Urothelium cell line (cell line): ENCODE measurements at regions not wholly inside any gene's neighbourhood (a gene's known extent, or its start where the extent isn't known, plus 50 kb on each side); places are given as distances from the start of the nearest gene placed in this dataset.
"Not testable (repeated sequence)": the region's sequence is repeated elsewhere in the genome, so short reads cannot be mapped to it uniquely, and the experiment has no call there.

Experiments
- DNase-seq: peaks from one replicate; pipeline ENCODE4 v3.0.0; 2011; ENCODE audit warnings: low spot score, mixed read lengths
- FAIRE-seq: peaks from 2 replicates; lab custom pipeline; 2011; peaks lifted over from hg19 to GRCh38; lab: Jason Lieb, UNC

DNA sequence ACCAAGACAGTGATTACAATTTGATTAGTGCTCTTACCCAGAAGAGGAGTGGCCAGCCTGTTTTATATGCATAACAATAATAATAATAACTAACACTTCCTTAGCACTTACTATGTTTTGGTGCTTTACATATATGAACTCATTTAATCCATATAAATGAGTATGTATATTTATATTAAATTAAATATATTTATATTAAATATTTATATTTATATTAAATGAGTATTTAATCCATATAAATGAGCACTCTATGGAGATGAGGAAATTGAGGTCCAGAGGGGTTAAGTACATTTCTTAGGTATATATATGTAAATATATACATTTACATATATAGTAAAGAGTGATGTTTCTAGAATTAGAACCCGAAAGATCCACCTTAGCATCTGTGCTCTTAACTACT lies 673.9 kb upstream of the ACVR2A start:
- no peak for FAIRE-seq
- no peak for DNase-seq

DNA sequence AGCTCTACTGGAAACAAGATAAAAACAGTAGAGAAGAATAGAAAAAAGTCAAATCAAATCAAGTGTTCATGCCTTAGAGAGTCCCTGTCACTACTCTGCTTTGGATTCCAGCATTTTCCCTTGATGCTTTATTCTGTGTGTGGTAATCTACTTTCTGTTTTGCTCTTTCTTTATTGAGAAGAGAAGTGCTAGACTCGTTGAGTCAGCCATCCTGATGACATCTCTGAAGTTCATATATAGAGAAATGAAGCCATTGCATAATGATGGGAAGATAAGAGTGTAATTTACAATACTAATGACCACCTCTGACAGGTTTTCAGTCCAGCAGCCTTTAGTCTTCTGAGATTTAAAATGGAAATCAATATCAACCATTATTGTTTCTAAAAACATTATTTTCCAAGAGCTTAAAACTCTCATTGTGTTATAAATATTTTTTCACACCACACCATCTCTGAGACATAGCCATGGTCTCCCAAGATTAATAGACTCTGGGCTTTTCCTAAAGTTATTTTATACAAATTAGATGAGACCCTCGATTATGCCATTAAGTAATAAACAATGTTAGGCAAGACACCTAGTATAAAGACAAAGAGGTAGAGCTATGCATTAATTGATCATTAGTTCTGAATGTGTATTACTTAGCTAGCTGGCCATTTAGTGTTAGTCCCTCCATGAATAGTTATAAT lies 679.0 kb upstream of the ACVR2A start:
- DNase-seq (no peak), FAIRE-seq (no peak)

DNA sequence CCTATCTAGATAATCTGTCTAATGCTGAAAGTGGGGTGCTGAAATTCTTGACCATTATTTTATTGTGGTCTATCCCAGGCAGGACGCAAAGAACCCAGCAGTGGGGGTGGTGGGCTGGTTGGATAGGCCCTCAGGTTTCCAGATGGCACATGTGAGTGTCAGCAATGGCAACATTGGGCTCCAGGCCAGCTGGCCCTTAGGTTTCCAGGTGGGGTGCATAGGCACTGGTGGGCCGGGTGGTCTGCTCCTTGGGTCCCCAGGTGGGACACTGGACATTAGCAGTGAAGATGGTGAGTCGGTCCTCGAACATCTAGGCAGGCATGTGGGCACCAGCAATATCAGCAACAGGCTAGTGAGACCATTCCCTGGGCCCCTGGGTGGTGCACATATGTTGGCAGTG lies 680.3 kb upstream of the ACVR2A start:
- no peak for DNase-seq
- no peak for FAIRE-seq

DNA sequence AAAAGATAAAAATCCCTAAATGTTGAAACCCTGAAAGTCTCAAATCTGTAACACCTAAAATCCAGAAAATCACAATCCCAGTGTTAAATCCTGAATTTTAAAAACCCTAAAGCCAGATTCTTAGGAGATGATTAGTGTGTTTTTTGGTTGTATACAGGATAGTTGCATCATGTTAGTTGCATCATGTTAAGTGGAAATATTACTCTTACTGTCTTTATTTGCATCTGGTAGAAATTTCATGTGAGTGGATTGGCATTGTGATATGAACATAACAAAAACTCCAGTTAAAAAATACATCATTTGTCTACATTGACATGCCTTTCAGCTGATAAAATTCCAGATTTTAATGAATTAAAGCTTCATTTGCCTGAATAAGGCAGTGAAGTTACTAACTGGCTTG lies 683.1 kb upstream of the ACVR2A start:
- DNase-seq (no peak), FAIRE-seq (no peak)

DNA sequence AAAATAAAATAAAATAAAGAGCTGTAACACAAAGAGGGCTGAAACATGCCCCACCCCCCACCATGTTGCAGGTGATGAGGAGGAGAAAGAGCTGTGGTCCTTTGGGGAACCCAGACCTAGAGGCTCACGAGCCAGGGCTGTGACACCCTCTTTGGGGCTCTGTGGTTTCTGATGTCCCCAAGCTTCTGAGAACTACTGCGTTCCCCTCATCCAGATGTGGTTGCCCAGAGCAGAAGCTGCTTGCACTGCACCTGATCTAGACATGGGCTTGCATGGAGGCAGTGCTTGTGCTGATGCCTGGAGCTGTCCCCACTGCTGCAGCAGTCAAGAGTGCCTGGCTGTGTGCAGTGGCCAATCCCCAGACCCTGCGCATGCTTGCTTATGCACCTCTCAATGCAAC lies 687.9 kb upstream of the ACVR2A start:
- FAIRE-seq (no peak), DNase-seq (no peak)

DNA sequence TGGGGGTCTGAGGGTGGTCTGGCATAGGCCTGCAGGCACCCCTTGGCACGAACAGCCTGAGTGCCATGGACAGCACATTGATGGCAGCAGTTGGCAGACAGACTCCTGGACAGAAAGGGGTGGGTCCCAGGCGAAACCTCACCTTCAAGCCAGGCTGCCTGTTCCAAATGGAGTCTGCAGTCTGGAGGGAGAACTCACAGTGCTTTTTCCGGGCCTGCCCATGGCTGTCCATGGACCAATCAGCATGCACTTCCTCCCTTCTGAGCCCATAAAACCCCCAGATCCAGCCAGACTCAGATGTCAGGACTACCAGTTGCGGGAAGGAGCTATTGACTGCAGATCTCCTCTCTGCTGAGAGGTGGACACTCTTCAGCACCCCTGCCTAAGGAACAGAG lies 694.6 kb upstream of the ACVR2A start:
- FAIRE-seq (no peak), DNase-seq (no peak)

DNA sequence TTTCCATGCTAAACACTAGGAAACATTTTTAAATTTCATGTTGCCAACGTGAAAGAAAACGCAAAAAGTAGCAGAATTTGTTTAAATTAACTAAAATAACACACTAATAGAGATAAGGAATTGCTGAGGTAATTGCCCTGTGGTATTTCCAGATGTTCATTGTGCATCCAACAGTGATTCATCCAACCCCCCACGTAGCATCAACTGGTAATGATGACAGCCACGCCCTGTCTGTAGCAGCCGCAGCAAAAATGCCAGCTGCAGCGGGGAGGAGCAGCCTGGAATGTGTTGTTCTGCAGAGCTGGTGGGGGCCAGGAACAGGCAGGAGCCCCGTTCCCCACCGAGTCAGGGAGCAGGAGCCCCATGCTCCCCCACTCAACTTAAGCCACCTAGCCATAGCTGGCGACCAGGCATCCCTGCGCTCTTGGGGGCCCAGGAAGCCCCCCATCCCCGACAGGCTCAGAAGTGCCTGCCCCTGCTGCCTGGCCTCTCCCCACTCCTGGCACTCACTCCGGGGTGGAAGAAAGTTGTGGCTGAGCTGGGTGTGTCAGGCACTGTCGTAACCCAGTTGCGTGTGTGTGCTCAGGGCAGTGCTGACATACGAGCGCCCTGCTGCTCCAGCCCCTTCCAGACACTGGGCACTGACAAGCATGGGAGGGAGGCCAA lies 695.1 kb upstream of the ACVR2A start:
- DNase-seq (peak; percentile 82), FAIRE-seq (peak; percentile 81)

DNA sequence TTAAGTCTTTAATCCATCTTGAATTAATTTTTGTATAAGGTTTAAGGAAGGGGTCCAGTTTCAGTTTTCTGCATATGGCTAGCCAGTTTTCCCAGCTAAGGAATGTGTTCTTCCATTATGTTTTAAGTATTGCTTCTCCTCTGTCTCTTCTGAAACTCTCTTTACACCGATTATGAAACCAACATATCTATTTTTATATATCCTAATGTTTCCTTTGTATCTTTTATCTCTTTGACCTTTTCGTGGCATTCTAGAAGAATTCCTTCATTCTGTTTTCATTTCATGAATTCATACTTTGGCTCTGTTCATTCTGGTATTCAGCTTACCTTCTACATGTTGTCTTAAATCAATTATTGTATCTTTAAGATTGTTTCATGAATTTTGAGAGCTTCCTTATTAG lies 697.0 kb upstream of the ACVR2A start:
- no peak for FAIRE-seq
- no peak for DNase-seq

DNA sequence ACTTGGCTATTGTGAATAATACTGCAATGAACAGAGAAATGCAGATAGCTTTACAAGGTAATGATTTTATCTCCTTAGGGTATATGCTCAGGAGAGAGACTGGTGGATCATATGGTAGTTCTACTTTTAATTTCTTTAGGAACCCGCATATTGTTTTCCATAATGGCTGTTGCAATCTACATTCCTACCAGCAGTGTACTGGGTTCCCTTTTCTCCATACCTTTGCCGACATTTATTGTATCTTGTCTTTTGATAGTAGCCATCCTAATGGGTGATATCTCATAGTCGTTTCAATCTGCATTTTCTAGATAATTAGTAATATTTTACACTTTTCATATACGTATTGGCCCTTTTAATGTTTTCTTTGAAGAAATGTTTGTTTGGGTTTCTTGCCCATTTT lies 702.9 kb upstream of the ACVR2A start:
- FAIRE-seq (no peak), DNase-seq (no peak)

DNA sequence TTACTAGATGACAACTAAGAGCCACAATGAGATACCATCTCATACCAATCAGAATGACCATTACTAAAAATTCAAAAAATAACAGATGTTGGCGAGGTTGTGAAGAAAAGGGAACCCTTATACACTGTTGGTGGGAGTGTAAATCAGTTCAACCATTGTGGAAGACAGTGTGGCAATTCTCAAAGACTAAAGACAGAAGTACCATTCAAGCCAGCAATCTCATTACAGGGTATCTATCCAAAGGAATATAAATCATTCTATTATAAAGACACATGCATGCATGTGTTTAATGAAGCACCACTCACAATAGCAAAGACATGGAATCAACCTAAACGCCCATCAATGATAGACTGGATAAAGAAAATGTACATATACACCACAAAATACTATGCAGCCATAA lies 705.1 kb upstream of the ACVR2A start:
- not testable (repeated sequence) for DNase-seq
- peak; percentile 13 for FAIRE-seq

DNA sequence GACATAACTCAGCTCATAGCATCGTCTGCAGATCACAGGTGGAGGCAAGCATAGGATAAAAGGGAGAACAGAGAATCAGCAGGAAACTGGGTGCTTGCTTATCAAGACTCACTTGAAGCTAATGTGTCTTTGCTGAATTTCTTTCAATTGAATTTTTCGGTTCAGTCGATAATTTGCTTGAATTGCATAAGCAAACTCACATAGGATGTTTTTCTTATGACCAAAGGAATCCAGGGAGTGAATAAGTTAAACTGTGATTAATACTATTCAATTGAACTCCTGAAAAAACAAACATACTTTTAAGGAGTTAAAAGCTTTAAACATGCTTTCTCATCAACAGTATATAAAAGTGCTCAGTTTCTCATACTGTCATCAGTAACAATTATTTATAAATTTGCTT lies 707.1 kb upstream of the ACVR2A start:
- DNase-seq (no peak), FAIRE-seq (no peak)

DNA sequence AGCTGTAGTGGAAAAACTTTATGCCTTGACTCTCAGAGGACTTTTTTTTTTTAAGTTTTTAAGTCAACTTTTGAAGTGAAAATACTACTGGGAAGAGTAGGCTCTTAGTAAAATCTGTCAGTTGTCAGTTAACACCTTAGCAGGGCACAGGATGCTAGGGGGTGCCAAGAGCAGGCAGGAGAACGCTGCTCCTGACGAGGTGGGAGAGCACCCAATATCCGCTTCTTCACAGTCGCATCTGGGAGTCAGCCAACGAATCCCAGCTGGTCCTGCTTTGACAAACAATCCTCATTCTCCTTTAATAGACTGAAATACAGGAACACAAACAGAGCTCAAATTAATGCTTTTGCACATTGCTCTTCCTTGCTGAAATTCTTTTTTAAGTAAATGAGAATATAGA lies 709.5 kb upstream of the ACVR2A start:
- DNase-seq (no peak), FAIRE-seq (no peak)

DNA sequence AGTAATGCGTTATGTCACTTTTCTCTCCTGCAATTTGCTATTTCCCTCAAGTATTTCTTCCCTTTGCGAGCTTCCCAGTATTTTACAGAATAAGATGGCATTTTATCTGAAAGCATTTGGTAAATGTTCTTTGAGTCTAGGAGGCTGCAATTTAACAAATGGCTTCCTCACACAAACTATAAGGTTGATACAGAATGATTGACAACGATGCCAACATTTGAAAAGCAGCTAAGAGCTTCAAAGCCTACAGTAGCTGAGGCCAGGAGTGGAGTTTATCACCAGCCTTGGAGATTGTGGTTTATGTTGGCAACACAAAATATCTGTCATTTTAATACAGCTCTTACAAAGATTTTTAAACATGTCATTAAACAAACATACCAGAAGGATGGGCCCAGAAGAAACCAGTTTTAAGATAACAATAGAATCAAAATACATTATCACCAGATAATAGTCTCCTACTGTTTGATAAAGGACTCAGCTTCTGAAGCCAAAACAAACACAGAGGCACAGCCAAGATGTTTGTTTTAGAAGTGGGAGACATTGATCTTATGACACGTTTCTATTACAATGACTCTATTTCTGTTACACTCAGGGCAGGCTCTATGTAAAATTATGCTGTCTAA lies 711.4 kb upstream of the ACVR2A start:
- FAIRE-seq (no peak), DNase-seq (no peak)

DNA sequence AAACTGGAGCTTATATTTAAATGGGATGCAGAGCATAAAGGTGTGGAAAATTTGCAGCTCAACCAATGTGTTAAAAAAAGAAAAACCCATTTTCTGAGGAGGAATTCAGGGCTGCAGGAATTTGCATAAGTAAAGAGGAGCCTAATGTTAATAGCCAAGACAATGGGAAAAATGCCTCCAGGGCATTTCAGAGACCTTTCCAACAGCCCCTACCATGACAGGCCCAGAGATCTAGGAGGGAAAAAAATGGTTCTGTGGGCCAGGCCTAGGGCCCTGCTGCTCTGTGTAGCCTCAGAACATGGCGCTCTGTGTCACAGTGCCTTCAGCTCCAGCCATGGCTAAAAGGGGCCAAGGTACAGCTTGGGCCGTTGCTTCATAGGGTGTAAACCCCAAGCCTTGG lies 719.7 kb upstream of the ACVR2A start:
- DNase-seq (no peak), FAIRE-seq (no peak)

DNA sequence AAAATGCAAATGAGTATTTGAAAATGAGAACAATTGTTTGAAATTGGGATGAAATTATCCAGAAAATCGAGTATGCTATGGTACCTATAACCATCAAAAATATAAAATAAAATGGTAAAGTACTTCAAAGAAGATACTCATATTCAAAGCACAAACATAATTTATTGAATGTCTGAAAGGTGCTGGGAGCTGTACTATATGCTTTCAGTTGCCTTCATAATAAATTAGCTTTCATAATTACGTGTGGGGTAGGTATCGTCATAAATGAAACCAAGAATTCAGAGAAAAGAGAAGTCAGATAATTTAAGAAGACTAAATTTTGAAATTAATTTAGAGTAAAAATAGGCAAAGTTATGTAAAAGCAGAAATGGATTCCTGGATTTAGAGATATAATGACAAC lies 721.9 kb upstream of the ACVR2A start:
- no peak for FAIRE-seq

DNA sequence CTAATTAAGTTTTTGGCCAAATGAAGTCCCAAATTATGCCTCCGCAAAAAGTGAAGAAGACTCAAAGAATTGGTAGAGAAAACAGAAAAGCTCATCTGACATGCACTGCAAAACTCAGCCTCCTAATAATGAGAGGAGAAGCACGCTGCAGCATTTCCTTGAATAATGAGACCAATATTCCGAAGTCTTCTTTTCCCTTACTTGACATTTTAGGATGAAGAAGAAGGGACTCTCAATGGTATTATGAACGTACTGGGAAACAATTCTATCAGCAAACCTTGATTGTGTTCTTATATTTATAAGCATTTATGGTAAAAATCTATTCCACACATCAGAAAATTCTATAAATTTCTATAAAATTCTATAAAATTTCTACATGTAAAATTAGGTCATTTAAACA lies 733.9 kb upstream of the ACVR2A start:
- FAIRE-seq (no peak), DNase-seq (no peak)

More for the DNA sequence above, 721.9 kb upstream of the ACVR2A start:
- DNase-seq: no peak

DNA sequence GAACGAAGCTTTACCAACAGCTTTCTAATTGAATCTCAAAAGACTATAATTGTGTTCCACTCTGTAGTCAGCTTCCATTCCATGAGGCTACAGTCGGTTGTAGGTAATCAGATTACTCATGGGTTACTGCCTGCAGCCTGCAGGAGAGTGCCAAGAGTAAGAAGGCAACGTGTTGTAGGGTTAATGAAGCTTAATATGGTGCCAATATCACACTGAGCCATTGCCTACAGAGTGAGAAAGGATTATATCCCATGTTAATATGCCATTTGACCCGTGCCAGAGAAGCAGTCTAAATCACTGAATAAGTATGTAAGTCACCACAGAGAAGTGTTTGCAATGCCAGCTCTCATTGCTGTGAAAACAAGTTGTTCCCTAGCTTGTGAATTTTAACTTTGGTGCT lies 734.5 kb upstream of the ACVR2A start:
- no peak for FAIRE-seq
- DNase-seq: no peak

DNA sequence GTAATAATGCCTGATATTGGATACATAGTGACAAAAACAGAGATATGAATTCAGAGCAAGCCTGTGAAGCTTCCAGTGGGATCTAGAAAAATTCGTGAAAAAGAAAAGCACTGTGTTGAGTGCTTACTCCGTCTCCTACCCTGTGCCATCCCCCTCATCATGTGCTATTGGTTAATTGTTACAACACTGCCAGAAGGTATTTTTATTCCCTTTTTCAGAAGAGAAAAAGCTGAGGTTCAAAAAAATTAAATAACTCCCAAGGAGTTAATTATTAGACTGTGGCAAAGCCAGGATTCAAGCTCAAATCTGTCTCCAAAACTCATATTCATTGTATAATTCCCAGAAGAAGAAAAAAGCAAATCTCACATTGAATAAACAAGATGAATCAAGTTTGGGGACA lies 735.5 kb upstream of the ACVR2A start:
- FAIRE-seq (no peak), DNase-seq (no peak)

DNA sequence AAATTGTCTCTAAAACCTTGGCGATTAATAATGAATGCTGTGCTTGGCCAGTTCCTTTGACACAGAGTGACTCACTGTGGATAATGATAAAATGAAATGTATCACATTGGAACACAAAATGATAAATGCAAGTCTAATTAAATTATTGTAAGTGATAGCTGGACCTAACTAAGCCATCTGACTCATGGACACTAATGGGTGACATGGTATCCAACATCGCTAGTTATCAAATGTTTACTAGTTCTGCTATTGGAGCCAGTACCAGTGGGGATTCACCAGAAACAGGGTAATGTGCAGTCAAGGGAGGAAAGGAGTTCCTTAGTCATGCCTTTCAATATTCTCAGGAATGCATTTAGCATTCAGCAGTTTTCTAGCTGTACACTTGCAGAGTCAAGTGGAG lies 736.3 kb upstream of the ACVR2A start:
- no peak for DNase-seq
- no peak for FAIRE-seq

DNA sequence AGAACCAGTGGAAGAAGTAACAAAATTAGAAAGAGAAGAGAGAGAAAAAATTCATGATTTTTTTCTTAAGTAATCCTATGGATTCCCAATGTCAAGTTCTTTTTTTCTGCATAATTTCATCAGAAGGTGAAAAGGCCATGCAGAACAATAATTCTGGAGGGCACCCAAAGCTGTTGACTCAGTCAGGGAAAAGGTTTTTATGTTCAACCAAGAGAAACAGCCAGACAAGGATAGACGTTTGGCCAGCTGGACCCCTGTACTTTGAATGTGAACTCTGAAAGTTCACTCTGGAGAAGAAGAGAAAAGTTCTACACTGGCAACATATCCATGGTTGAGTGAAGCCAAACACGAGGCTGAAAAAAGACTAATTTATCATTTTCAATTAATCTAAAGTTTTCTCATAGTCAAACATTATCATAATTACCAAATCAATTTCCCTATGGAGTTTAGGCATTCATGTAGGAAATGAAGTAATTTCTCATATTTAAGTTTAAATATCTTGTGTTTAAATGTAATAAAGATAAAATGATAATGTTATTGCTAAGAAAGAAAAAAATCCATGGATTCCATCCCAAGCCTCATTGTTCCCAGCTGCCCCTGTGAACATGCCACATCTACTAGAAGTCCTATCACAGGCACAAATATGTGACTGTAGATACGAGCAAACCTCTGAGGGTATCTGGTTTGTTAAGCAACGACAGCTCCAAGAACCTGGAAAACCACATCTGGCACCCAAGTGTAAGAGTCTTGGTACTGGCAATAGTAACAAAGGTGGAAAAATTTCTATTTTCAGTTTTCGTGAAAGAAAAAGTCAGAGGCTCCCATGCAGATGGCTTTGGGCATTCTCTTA lies 742.7 kb upstream of the ACVR2A start:
- DNase-seq: no peak
- no peak for FAIRE-seq

DNA sequence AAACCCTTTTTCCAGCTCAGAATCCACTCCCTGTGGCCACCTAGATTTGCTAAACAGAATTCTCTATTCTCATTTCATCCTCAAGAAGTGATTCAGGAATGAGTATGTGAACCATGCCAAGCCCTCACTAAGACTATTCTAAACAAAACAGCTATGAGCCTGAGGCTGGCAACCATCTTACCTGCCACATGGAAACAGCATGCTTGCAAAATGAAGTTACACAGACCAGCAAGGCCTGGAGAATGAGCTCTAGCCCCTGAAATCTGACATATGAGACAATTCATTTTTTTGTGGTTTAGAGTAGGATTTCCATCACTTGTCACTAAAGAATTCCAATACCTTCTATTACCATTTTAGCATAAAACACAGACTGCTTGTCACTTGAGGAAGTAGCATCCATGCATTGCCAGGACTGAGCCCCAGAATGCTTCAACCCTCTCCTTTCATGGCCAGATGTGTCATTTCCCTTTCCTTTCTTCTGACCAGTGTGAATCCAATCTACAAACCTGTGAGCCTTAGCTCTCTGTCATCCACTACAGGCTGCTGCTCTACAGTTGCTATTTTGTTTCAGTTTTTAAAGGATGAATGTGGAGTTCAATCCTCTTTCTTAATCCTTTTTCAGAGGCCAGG lies 744.3 kb upstream of the ACVR2A start:
- DNase-seq (no peak), FAIRE-seq (no peak)
